SHP77 treated with DMSO at 0.1 percent for 48 hours (cell line): ENCODE measurements at regions not wholly inside any gene's neighbourhood (a gene's known extent, or its start where the extent isn't known, plus 50 kb on each side); places are given as distances from the start of the nearest gene placed in this dataset.

Source experiments
- DNase-seq: peaks from one replicate; lab custom pipeline; 2025; lab: John Stamatoyannopoulos, UW

DNA sequence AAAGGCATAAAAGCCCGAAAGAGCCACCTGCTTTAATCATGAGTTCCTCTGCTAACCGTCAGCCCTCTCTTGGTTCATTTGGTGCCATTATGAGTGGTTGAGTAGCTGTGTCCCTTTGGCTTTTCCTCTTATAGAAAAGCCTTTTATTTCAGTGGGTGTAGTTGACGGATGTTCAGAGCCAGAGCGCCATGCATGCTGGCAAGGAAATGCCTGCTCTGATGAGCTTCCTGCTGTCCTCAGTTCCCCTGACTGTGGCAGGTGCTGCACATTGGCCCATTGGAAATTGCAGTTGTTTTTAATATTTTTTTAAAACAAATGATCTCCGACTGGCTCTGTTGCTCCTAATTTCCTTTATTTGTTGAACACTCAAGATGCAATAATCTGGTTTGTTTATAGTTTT, 77.3 kb upstream of the LIMCH1 start:
- no peak for DNase-seq

GRCh38 chr4:41461780-41462307, 76.1 kb upstream of the LIMCH1 start:
- DNase-seq, result no peak

DNA sequence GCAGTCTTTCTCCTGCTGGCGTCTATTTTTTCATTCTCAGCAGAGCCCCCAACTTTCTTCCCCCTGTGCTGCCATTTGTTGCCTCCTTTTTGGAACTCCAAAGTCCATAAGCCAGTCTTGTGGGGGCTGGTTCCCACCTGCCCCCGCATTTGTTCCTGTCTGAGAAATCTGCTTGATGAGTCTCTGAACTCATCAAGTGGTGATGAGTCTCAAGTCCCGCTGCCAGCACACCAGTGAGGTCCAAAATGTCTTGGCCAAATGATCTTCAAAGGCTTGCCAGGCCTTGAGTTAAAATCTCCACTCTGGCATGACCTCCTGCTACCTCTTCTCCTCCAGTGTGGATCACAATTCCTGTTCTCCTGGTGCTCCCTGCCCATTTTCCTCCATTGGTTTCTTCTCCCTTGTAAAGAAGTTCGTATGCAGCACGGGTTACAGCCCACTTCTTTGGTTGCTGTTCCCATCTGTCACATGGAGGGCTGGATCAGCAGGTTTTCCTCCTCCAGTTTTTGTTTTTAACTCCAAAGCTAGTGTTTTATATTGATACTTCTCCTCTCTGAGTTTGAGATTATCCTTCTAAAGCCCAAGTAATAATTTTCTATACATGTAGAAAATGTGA, 72.7 kb upstream of the LIMCH1 start:
- DNase-seq, result no peak

DNA sequence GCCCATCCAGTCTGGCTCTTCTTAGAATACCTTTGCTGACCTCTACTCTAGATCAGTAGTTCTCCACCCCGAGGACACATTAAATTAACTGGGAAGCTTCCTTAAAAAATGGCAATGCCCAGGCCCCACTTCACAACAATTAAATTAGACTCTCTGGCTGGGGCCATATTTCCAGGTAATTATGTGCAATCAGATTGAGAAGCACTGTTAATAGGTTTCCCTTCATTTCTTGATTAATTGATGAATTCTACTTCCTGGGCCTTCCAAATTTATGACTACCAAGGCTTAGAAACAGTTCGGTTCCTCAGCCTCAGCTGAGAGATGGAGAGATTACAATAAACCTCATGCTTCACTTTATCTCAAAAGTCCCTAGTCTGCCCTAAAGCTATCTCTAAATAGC, 71.7 kb upstream of the LIMCH1 start:
- DNase-seq, result no peak

GRCh38 chr4:41468122-41468521, 69.8 kb upstream of the LIMCH1 start:
- DNase-seq, result no peak

DNA sequence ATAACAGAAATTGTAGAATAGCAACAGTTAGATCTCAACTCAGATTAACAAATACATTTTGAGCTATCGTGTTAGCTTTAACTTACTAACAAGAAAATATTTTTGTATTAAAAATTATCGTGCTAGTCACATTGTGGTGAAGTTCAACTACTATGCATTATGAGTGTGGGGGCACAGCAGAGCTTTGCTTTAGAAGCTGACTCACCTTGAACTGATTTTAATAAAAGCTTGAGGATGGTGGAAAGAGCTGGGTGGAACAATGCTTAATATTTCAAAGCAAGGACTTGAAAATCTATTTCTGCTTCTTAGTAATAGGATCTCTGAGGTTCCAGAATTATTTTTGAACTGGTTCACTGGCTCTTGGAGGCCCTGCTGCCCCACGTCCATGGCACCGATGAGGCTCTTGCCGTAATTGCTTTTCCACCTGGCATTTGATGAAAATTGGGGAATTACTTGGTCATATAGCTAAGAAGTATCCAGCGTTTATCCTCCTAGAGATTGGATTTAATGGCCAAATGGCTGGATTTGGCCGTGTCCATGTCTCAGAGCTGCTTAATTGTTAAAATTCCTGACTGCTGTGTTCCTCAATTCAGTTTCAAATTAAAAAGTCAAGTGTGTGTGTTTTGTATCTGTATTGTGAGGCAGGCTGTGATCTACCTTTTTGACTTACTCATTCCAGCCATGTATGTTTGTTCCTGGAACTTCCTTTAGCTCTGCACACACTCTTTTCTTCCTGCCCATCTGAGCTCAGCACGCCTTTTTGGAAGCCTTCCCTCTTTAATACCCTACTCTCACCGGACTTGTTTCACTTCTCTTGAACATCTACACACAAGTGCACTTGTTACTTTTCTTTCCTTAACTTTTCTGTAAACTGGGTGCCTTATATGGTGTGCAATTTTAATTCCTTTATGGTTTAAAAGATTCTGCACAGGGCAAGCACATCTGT, 66.6 kb upstream of the LIMCH1 start:
- no peak for DNase-seq

DNA sequence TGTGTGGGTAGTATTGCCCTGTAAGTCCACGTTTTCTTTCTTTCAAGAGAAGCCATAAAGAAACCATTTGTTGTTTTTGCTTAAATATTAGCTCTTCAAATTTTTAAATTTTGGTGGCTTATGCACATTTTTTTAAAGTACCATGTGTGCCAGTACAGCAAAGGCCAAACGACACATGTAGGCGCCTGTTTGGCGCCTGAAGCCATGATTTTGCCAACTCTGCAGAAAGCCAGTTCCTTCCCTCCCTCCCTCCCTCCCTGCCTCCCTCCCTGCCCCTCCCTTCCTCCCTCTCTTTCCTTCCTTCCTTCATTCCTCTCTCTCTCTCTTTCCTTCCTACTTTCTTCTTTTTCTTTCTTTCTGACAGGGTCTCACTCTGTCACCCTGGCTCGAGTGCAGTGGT, 65.9 kb upstream of the LIMCH1 start:
- no peak for DNase-seq

- DNase-seq, result no peak
Measured at GRCh38 chr4:41473176-41473575, 64.8 kb upstream of the LIMCH1 start.

DNA sequence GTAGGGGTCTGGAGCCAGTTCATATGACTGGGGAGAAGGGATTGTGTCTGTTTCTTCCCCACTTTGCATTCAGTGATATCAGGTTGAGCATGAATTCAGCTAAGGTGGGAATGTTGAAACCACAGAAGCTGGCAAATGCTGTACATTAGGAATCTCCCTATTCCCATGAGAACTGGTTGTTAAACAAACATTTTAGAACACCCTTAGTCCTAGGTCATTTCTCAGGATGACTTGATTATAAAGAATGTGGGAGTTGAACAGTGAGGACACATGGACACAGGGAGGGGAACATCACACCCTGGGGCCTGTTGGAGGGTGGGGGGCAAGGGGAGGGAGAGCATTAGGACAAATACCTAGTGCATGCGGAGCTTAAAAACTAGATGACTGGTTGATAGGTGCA, 62.6 kb upstream of the LIMCH1 start:
- no peak for DNase-seq

GRCh38 chr4:41476310-41476885, 61.6 kb upstream of the LIMCH1 start:
- DNase-seq, result no peak

GRCh38 chr4:41477181-41477905, 60.6 kb upstream of the LIMCH1 start:
- DNase-seq, result no peak

DNA sequence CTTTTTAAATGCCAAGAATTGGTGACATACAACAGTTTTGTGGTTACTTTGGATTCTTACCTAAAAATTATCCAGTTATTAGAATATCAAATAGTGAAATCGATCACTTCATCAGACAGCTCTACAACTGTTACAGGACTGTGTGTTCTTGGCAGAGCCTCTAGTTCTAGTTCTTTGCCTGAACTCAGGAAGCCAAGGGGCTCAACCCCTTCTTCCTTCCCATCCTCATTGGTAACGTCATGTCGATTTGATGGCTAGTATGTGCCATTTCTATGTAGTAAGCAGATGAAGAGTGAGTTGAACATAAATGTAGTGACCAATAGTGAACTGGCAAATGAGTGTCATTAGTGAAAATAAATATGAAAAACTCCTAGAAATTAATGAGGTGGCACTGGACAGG, 59.4 kb upstream of the LIMCH1 start:
- no peak for DNase-seq

DNA sequence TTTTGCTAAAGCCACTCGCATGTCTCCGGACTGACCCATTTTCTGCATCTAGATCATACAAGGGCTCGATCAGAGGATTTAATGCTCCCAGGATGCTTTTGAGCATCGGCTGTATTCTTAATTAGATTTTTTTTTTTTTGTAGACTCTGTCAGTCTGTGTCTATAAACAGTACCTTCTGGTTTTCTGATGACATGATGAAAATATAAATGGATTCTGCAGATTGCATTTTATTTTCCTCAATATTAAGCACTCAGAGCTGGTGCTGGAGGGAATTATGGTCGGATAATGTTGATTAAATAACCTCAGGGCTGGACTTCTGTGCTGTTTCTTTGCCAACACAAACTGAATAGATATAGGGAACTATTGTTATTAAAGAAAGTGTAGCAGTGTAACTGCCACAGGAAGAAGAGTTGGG, 57.1 kb upstream of the LIMCH1 start:
- DNase-seq, result no peak

GRCh38 chr4:41483771-41484170, 54.2 kb upstream of the LIMCH1 start:
- no peak for DNase-seq

GRCh38 chr4:41485041-41485440, 52.9 kb upstream of the LIMCH1 start:
- DNase-seq, result no peak

DNA sequence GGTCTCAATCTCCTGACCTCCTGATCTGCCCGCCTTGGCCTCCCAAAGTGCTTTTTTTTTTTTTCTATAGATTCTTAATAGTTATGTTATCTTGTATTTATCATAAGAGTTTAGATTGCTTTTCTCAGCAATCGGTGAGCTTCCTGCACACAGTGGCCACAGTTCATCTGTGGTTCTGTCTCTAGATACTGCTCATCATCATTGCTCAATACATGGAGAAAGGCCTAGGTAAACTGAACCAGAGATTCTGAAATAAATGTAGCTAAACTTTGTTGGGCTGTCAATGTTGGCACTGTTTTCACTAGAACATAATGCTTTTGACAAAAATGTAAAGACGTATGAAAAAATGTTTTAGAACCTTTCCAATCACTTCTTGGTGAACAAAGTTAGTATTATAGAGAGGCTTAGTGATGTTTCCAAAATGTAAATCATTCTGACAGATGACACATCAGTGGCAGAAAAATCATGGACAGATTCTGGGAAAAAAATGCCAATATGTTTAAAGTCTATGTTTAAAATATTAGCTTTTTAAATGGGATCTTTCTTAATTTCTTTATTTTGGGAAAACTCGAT, 50.0 kb upstream of the LIMCH1 start:
- DNase-seq, result no peak
